ENCODE measurements at regions not wholly inside any gene's neighbourhood (a gene's known extent, or its start where the extent isn't known, plus 50 kb on each side); places are given as distances from the start of the nearest gene placed in this dataset.

- no peak for DNase-seq (ENCODE audit: low read depth)
These were observed 256.9 kb upstream of the RGS6 start for GRCh38 chr14:71675126-71675899.

- DNase-seq (ENCODE audit: low read depth), result no peak
These were observed 256.3 kb upstream of the RGS6 start for GRCh38 chr14:71675900-71676287.

GRCh38 chr14:71680736-71681387 is 251.4 kb upstream of the RGS6 start:
- DNase-seq (ENCODE audit: low read depth), result no peak

GRCh38 chr14:71682337-71682736 is 249.9 kb upstream of the RGS6 start:
- no peak for DNase-seq (ENCODE audit: low read depth)

- no peak for DNase-seq (ENCODE audit: low read depth)
These were observed 247.9 kb upstream of the RGS6 start for GRCh38 chr14:71684323-71684722.

GRCh38 chr14:71686677-71687076 is 245.6 kb upstream of the RGS6 start:
- peak; percentile 84 for DNase-seq (ENCODE audit: low read depth)

- no peak for DNase-seq (ENCODE audit: low read depth)
These were observed 244.9 kb upstream of the RGS6 start for GRCh38 chr14:71687166-71687831.

- DNase-seq (ENCODE audit: low read depth), result no peak
These were observed 243.7 kb upstream of the RGS6 start for GRCh38 chr14:71688576-71688975.

GRCh38 chr14:71690478-71690877 is 241.8 kb upstream of the RGS6 start:
- no peak for DNase-seq (ENCODE audit: low read depth)

GRCh38 chr14:71692496-71692895 is 239.7 kb upstream of the RGS6 start:
- DNase-seq (ENCODE audit: low read depth), result no peak

- DNase-seq (ENCODE audit: low read depth), result peak; percentile 92
These were observed 238.8 kb upstream of the RGS6 start for GRCh38 chr14:71693381-71693780.

GRCh38 chr14:71694591-71695530 is 237.4 kb upstream of the RGS6 start:
- no peak for DNase-seq (ENCODE audit: low read depth)

- no peak for DNase-seq (ENCODE audit: low read depth)
These were observed 236.4 kb upstream of the RGS6 start for GRCh38 chr14:71695611-71696350.

- DNase-seq (ENCODE audit: low read depth), result no peak
These were observed 234.2 kb upstream of the RGS6 start for GRCh38 chr14:71698027-71698426.

GRCh38 chr14:71698673-71699072 is 233.6 kb upstream of the RGS6 start:
- no peak for DNase-seq (ENCODE audit: low read depth)

- no peak for DNase-seq (ENCODE audit: low read depth)
These were observed 230.2 kb upstream of the RGS6 start for GRCh38 chr14:71701990-71702389.

- no peak for DNase-seq (ENCODE audit: low read depth)
These were observed 229.4 kb upstream of the RGS6 start for GRCh38 chr14:71702786-71703185.

- no peak for DNase-seq (ENCODE audit: low read depth)
These were observed 228.8 kb upstream of the RGS6 start for GRCh38 chr14:71703477-71703876.

GRCh38 chr14:71704210-71704609 is 228.0 kb upstream of the RGS6 start:
- DNase-seq (ENCODE audit: low read depth), result no peak

GRCh38 chr14:71705460-71705859 is 226.8 kb upstream of the RGS6 start:
- DNase-seq (ENCODE audit: low read depth), result no peak

- no peak for DNase-seq (ENCODE audit: low read depth)
These were observed 223.2 kb upstream of the RGS6 start for GRCh38 chr14:71709076-71709475.
